Osteoblast (primary cell): ENCODE measurements at regions not wholly inside any gene's neighbourhood (a gene's known extent, or its start where the extent isn't known, plus 50 kb on each side); places are given as distances from the start of the nearest gene placed in this dataset.

Experiments
- DNase-seq: peaks from one replicate; pipeline ENCODE4 v3.0.0; 2011; ENCODE audit warnings: low spot score, mixed read lengths; ENCODE audit not compliant: insufficient read length; ENCODE audit errors: missing footprints
- H2AFZ ChIP-seq: 2 replicates; pipeline ENCODE4 v1.6.0; 2011; ENCODE audit warnings: mild to moderate bottlenecking, low read length
- H3K27ac ChIP-seq: 2 replicates; pipeline ENCODE4 v1.5.1; 2011; ENCODE audit warnings: mild to moderate bottlenecking, low read depth, low read length, moderate library complexity
- H3K27me3 ChIP-seq: 2 replicates; pipeline ENCODE4 v1.6.0; 2012; ENCODE audit warnings: mild to moderate bottlenecking, control low read depth, inconsistent platforms, low read length, moderate library complexity; ENCODE audit not compliant: insufficient read depth
- H3K36me3 ChIP-seq: 2 replicates; pipeline ENCODE4 v1.5.1; 2011; ENCODE audit warnings: mild to moderate bottlenecking, low read length, control low read depth, moderate library complexity; ENCODE audit not compliant: insufficient read depth
- H3K4me1 ChIP-seq: 2 replicates; pipeline ENCODE4 v1.5.1; 2011; ENCODE audit warnings: mild to moderate bottlenecking, low read length, control low read depth, moderate library complexity; ENCODE audit not compliant: insufficient read depth
- H3K4me2 ChIP-seq: 2 replicates; pipeline ENCODE4 v1.6.0; 2011; ENCODE audit warnings: mild to moderate bottlenecking, low read length; ENCODE audit not compliant: insufficient read depth
- H3K4me3 ChIP-seq: fragments of 200-600 bp; sonication (generic); 3 replicates; pipeline ENCODE4 v1.5.1; 2012; ENCODE audit warnings: mild to moderate bottlenecking, low read length, inconsistent platforms; ENCODE audit not compliant: insufficient read depth
- H3K79me2 ChIP-seq: 2 replicates; pipeline ENCODE4 v1.6.0; 2012; ENCODE audit warnings: mild to moderate bottlenecking, low read length, control low read depth, inconsistent platforms; ENCODE audit not compliant: insufficient read depth
- H3K9me3 ChIP-seq: 2 replicates; pipeline ENCODE4 v1.5.1; 2011; ENCODE audit warnings: low read depth, low read length, control low read depth
- H4K20me1 ChIP-seq: 2 replicates; pipeline ENCODE4 v1.6.0; 2012; ENCODE audit warnings: mild to moderate bottlenecking, low read length, control low read depth; ENCODE audit not compliant: insufficient read depth
- CTCF ChIP-seq: IDR thresholded peaks from 2 replicates; pipeline ENCODE4 v1.5.1; 2011; ENCODE audit warnings: mild to moderate bottlenecking, low read depth, low read length, moderate library complexity; ENCODE audit errors: extremely low read depth

DNA sequence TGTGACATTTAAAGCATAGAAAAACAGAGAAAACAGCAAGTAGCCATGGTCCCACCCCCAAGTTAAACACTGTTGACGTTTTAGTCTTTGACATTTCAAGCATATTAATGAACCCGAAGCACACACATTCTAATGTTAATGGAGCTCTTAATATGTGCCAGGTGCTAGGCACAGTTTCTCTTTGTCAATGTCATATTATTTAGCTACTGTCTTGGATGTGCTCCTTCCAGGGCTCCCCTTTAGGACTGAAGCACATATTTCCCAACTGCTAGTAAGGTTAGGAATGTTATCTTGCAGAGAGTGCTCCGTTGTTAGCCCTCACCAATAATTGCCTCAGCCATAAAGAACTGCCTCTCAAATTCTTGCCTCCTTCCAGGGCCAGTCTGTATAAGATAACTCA, 716.6 kb upstream of the TENM4 start:
- no peaks in the 10 kb centered on the region for H3K4me1 ChIP-seq
- H2AFZ ChIP-seq: no peak overlapping the region
- H3K27me3 ChIP-seq: no peaks in the 10 kb centered on the region
- no peaks in the 10 kb centered on the region for H3K79me2 ChIP-seq
- H3K4me2 ChIP-seq: no peak overlapping the region
- no peaks in the 10 kb centered on the region for H4K20me1 ChIP-seq
- TF ChIP-seq CTCF: no peak
- no peaks in the 10 kb centered on the region for H3K9me3 ChIP-seq
- DNase-seq: no peak
- no peaks in the 10 kb centered on the region for H3K36me3 ChIP-seq
- H3K4me3 ChIP-seq: no peak overlapping the region
- no peak overlapping the region for H3K27ac ChIP-seq

GRCh38 chr11:80156062-80156461, 715.2 kb upstream of the TENM4 start:
- Histone ChIP-seq H3K36me3 (no peaks in the 10 kb centered on the region), H3K9me3 (no peaks in the 10 kb centered on the region), H3K4me3 (no peak overlapping the region), H3K4me1 (no peaks in the 10 kb centered on the region), H2AFZ (no peak overlapping the region), H3K27me3 (no peaks in the 10 kb centered on the region), H3K79me2 (no peaks in the 10 kb centered on the region), H3K27ac (no peak overlapping the region), H3K4me2 (no peak overlapping the region), H4K20me1 (no peaks in the 10 kb centered on the region)
- no peak for DNase-seq
- no peak for TF ChIP-seq CTCF

DNA sequence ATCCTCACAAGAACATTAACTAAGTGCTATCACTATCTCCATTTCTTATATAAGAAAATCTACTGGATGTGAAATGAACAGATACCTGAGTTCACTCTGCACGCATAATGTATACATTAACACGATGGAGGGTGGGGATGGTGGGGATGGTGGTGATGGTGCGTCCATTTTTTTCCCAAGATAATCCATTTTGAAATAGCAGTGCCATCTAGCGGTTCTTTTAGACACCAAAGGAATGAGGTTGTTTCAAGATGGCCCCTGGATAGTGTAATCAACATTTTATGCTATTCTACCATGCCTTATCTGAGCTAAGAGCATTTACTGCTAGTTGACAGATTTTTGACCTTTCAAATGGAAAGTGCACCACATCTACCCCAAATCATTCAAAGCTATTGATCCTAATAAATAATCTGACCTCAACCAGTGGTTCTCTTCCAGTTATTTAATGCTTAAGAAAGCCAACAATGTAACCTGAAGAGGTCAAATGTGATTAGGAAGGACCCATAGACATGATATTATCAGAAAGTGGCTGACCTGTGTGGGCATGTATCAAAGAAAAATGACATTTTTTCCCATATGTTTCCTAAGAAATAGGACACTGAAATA, 714.7 kb upstream of the TENM4 start:
- Histone ChIP-seq H4K20me1 (no peaks in the 10 kb centered on the region), H3K4me3 (no peak overlapping the region), H3K9me3 (no peaks in the 10 kb centered on the region), H3K27ac (no peak overlapping the region), H3K4me2 (no peak overlapping the region), H3K36me3 (no peaks in the 10 kb centered on the region), H3K79me2 (no peaks in the 10 kb centered on the region), H3K4me1 (no peaks in the 10 kb centered on the region), H3K27me3 (no peaks in the 10 kb centered on the region), H2AFZ (no peak overlapping the region)
- peak; percentile 19 for DNase-seq
- TF ChIP-seq CTCF: peak; percentile 67

GRCh38 chr11:80146232-80146631, 705.4 kb upstream of the TENM4 start:
- Histone ChIP-seq H3K4me3 (no peak overlapping the region), H3K27ac (no peak overlapping the region), H4K20me1 (no peaks in the 10 kb centered on the region), H3K9me3 (no peaks in the 10 kb centered on the region), H3K36me3 (no peaks in the 10 kb centered on the region), H3K4me2 (no peak overlapping the region), H2AFZ (no peak overlapping the region), H3K27me3 (no peaks in the 10 kb centered on the region), H3K79me2 (no peaks in the 10 kb centered on the region), H3K4me1 (no peaks in the 10 kb centered on the region)
- DNase-seq: no peak
- no peak for TF ChIP-seq CTCF
